Trophoblast cell (in vitro differentiated cells and primary cell): ENCODE measurements at regions not wholly inside any gene's neighbourhood (a gene's known extent, or its start where the extent isn't known, plus 50 kb on each side); places are given as distances from the start of the nearest gene placed in this dataset.
A peak's percentile ranks its signal among the peaks of the same experiment; 100 is the strongest.

ENCODE experiments used
- DNase-seq, 2 donors: peaks; one replicate each; pipeline ENCODE4 v3.0.0-alpha.2; 2016
- H2AFZ ChIP-seq: 2 replicates; pipeline ENCODE4 v1.6.1; 2013; ENCODE audit warnings: low read length, moderate library complexity, mild to moderate bottlenecking; ENCODE audit not compliant: insufficient read depth, poor library complexity
- H2AK5ac ChIP-seq: 2 replicates; pipeline ENCODE4 v1.6.1; 2013; ENCODE audit warnings: mild to moderate bottlenecking, low read length
- H2BK120ac ChIP-seq: 2 replicates; pipeline ENCODE4 v1.6.1; 2013; ENCODE audit warnings: low read length, mild to moderate bottlenecking, moderate library complexity; ENCODE audit not compliant: insufficient read depth, poor library complexity
- H2BK12ac ChIP-seq: 2 replicates; pipeline ENCODE4 v1.6.1; 2013; ENCODE audit warnings: mild to moderate bottlenecking, low read length, moderate library complexity
- H2BK5ac ChIP-seq: 2 replicates; pipeline ENCODE4 v1.6.1; 2013; ENCODE audit warnings: low read length, low read depth, moderate library complexity, mild to moderate bottlenecking; ENCODE audit not compliant: poor library complexity
- H3K14ac ChIP-seq: 2 replicates; pipeline ENCODE4 v1.6.1; 2013; ENCODE audit warnings: mild to moderate bottlenecking, low read length
- H3K18ac ChIP-seq: 2 replicates; pipeline ENCODE4 v1.6.1; 2013; ENCODE audit warnings: mild to moderate bottlenecking, low read length
- H3K23ac ChIP-seq: 2 replicates; pipeline ENCODE4 v1.6.1; 2013; ENCODE audit warnings: low read length
- H3K27ac ChIP-seq: 2 replicates; pipeline ENCODE4 v1.5.1; 2013; ENCODE audit warnings: low read depth, mild to moderate bottlenecking, inconsistent platforms, low read length, moderate library complexity
- H3K27me3 ChIP-seq: 2 replicates; pipeline ENCODE4 v1.6.1; 2013; ENCODE audit warnings: inconsistent platforms, mild to moderate bottlenecking, low read length, moderate library complexity; ENCODE audit not compliant: insufficient read depth
- H3K36me3 ChIP-seq, 2 experiments: 1 replicate in 1 of 2; 2 replicates in 1 of 2; pipeline ENCODE4 v1.6.1; 2013; ENCODE audit warnings: low read length in 2 of 2, mild to moderate bottlenecking in 2 of 2, moderate library complexity in 1 of 2; ENCODE audit not compliant: insufficient read depth in 2 of 2, control insufficient read depth in 1 of 2
- H3K4ac ChIP-seq: 2 replicates; pipeline ENCODE4 v1.6.1; 2013; ENCODE audit warnings: low read depth, mild to moderate bottlenecking, low read length, moderate library complexity
- H3K4me1 ChIP-seq, 2 experiments: 1 replicate in 1 of 2; 2 replicates in 1 of 2; pipeline ENCODE4 v1.6.1; 2013; ENCODE audit warnings: low read length in 2 of 2, mild to moderate bottlenecking in 2 of 2, moderate library complexity in 1 of 2; ENCODE audit not compliant: insufficient read depth in 2 of 2, control insufficient read depth in 1 of 2
- H3K4me2 ChIP-seq: 2 replicates; pipeline ENCODE4 v1.6.1; 2013; ENCODE audit warnings: inconsistent platforms, mild to moderate bottlenecking, low read length, moderate library complexity
- H3K4me3 ChIP-seq: 2 replicates; pipeline ENCODE4 v1.5.1; 2013; ENCODE audit warnings: mild to moderate bottlenecking, low read depth, low read length, inconsistent platforms
- H3K79me1 ChIP-seq: one replicate; pipeline ENCODE4 v1.6.1; 2013; ENCODE audit warnings: low read length
- H3K79me2 ChIP-seq: 2 replicates; pipeline ENCODE4 v1.6.1; 2013; ENCODE audit warnings: low read length, mild to moderate bottlenecking; ENCODE audit not compliant: control insufficient read depth, insufficient read depth, poor library complexity
- H3K9ac ChIP-seq: 2 replicates; pipeline ENCODE4 v1.6.1; 2013; ENCODE audit warnings: mild to moderate bottlenecking, low read length
- H3K9me3 ChIP-seq: 2 replicates; pipeline ENCODE4 v1.6.1; 2013; ENCODE audit warnings: low read depth, mild to moderate bottlenecking, control low read depth, inconsistent platforms, low read length; ENCODE audit not compliant: insufficient read depth
- H4K12ac ChIP-seq: 2 replicates; pipeline ENCODE4 v1.6.1; 2013; ENCODE audit warnings: low read depth, mild to moderate bottlenecking, low read length, moderate library complexity
- H4K8ac ChIP-seq: 2 replicates; pipeline ENCODE4 v1.6.1; 2013; ENCODE audit warnings: low read depth, mild to moderate bottlenecking, low read length, moderate library complexity
- H4K91ac ChIP-seq: one replicate; pipeline ENCODE4 v1.6.1; 2013; ENCODE audit warnings: low read depth, mild to moderate bottlenecking, low read length, moderate library complexity
- WGBS: extraction: QIAGEN DNeasy Blood & Tissue Kit; methylation state at CpG from one replicate; pipeline ENCODE4 v1.1.7; 2013; ENCODE audit warnings: missing lambda C conversion rate; ENCODE audit not compliant: insufficient read length, insufficient coverage; ENCODE audit errors: extremely low coverage; 5-methylcytosine and 5-hydroxymethylcytosine counted together

DNA sequence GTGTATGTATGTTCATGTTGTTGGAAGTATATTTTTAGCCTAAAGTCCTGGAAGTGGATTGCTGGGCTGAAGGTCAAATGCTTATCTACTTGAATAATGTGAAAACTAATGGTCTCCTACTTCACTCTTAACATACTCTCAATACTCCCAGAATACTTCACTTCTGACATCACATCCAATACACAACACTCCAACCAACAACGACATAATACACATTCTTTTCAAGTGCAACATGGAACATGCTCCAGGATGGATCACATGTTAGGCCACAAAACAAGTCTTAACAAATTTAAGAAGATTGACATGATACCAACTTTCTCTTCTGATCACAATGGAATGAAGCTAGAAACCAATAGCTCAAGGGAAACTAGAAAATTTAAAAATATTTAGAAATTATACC is 126.9 kb upstream of the ADCY1 start:
- no peaks in the 10 kb centered on the region for H3K4me1 ChIP-seq
- H2AK5ac ChIP-seq: no peak overlapping the region
- no peak overlapping the region for H2AFZ ChIP-seq
- H3K9ac ChIP-seq: no peak overlapping the region
- H3K23ac ChIP-seq: no peak overlapping the region
- no peak overlapping the region for H2BK5ac ChIP-seq
- no peak overlapping the region for H3K4ac ChIP-seq
- H3K9me3 ChIP-seq: no peaks in the 10 kb centered on the region
- no peak overlapping the region for H3K4me3 ChIP-seq
- H2BK12ac ChIP-seq: no peak overlapping the region
- no peak overlapping the region for H4K12ac ChIP-seq
- no peaks in the 10 kb centered on the region for H3K79me2 ChIP-seq
- no peak overlapping the region for H2BK120ac ChIP-seq
- peak; percentile 4 to 83 for DNase-seq
- no peak overlapping the region for H3K4me2 ChIP-seq
- no peak overlapping the region for H4K8ac ChIP-seq
- H3K27me3 ChIP-seq: no peaks in the 10 kb centered on the region
- H4K91ac ChIP-seq: no peak overlapping the region
- no peak overlapping the region for H3K27ac ChIP-seq
- no peaks in the 10 kb centered on the region for H3K79me1 ChIP-seq
- no peak overlapping the region for H3K14ac ChIP-seq
- no peaks in the 10 kb centered on the region for H3K36me3 ChIP-seq
- no CpG with 5 or more reads among the region's 1 CpG for WGBS
- H3K18ac ChIP-seq: no peak overlapping the region

DNA sequence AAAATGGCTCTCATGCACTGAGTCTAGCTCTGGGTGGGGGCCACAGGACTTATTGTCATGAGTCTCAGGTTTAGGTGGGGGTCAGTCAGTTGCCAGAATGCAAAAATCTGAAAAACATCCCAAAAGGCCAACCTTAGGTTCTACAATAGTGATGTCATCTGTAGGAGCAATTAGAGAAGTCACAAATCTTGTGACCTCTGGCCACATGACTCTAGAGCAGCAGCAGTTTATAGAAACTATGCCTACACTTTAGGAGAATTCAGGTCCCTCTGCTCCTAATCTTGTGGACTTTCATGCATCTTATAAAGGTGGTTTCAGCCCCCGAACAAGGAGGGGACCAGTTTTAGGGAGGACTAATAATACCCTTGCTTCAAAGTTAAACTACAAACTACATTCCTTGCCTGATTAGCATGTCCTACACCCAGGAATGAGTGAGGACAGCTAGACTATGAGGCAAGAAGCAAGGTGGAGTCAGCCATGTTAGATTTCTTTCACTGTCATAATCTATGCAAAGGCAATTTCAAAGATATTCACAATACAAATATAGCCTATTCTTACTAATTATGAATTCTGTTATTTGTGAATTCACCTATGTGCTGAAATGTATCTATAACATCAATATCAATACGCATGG is 123.5 kb upstream of the ADCY1 start:
- H3K18ac ChIP-seq: no peak overlapping the region
- H3K79me2 ChIP-seq: no peaks in the 10 kb centered on the region
- WGBS: no CpG with 5 or more reads among the region's 2 CpGs
- H3K79me1 ChIP-seq: no peaks in the 10 kb centered on the region
- DNase-seq: no peak
- H3K9ac ChIP-seq: no peak overlapping the region
- no peak overlapping the region for H3K4me3 ChIP-seq
- H3K36me3 ChIP-seq: no peaks in the 10 kb centered on the region
- H4K8ac ChIP-seq: no peak overlapping the region
- H4K91ac ChIP-seq: no peak overlapping the region
- H3K4me2 ChIP-seq: no peak overlapping the region
- no peak overlapping the region for H2BK120ac ChIP-seq
- H2AK5ac ChIP-seq: no peak overlapping the region
- H2BK5ac ChIP-seq: no peak overlapping the region
- no peaks in the 10 kb centered on the region for H3K27me3 ChIP-seq
- H2AFZ ChIP-seq: no peak overlapping the region
- no peak overlapping the region for H2BK12ac ChIP-seq
- no peak overlapping the region for H3K27ac ChIP-seq
- H3K9me3 ChIP-seq: no peaks in the 10 kb centered on the region
- no peak overlapping the region for H3K4ac ChIP-seq
- H4K12ac ChIP-seq: no peak overlapping the region
- H3K23ac ChIP-seq: no peak overlapping the region
- H3K14ac ChIP-seq: no peak overlapping the region
- H3K4me1 ChIP-seq: no peaks in the 10 kb centered on the region

DNA sequence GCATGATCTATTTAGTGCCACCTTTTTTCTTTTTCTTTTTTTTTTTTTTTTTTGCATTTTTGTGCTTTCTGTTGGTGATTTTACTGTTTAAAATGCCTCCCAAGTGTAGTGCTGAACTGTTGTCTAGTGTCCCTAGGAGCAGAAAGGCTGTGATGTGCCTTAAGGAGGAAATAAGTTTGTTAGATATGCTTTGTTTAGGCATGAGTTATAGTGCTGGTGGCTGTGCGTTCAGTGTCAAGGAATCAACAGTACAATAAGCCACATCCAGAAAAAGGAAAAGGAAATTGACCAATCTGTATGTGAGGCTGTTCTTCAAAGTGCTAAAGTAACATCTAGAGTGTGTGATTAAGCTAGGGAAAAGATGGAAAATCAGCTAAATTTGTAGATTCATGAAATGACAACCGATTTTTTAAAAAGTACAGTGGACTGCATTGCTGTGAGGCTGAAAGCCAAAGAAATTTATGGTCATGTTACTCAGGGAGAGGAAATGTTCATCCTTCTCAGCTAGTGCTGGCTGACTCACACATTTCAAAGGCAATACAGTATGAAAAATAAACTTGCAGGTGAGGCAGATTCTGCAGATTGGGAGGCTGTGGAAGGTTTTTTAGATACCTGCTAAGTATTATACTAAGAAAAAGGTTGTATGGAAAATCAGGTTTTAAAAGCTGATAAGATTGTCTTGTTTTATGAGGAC is 122.7 kb upstream of the ADCY1 start:
- Histone ChIP-seq H3K4me2 (no peak overlapping the region), H2BK5ac (no peak overlapping the region), H3K27me3 (no peaks in the 10 kb centered on the region), H4K12ac (no peak overlapping the region), H3K14ac (no peak overlapping the region), H3K36me3 (no peaks in the 10 kb centered on the region), H3K4ac (no peak overlapping the region), H2AFZ (no peak overlapping the region), H3K9me3 (no peaks in the 10 kb centered on the region), H2BK12ac (no peak overlapping the region), H4K8ac (no peak overlapping the region), H3K4me3 (no peak overlapping the region), H3K23ac (no peak overlapping the region), H2BK120ac (no peak overlapping the region), H4K91ac (no peak overlapping the region), H3K4me1 (no peaks in the 10 kb centered on the region), H3K79me1 (no peaks in the 10 kb centered on the region), H3K27ac (no peak overlapping the region), H2AK5ac (no peak overlapping the region), H3K79me2 (no peaks in the 10 kb centered on the region), H3K18ac (no peak overlapping the region), H3K9ac (no peak overlapping the region)
- no peak for DNase-seq
- WGBS: no CpG with 5 or more reads among the region's 2 CpGs

DNA sequence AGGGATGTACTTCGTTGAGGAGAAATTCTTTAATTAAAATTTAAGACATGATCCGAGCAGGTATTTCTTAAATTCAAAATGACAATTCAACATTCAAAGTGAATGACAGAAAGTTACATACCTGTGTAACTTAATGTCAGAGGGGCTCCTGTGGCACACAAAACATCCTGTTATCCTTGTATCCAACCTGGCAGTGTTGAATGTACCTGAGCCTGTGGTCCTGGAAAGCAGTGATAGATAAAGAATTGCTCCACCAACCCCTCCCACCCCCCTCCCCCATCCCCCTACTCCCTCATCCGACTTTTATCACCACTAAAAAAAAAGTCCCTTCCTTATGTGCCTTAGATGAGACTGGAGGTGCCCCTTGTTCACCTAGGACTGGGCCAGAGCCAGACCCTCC is 119.4 kb upstream of the ADCY1 start:
- H3K4me3 ChIP-seq: no peak overlapping the region

More for the DNA sequence above, 119.4 kb upstream of the ADCY1 start:
- no peak for DNase-seq
- WGBS: no CpG with 5 or more reads among the region's 3 CpGs
- no peaks in the 10 kb centered on the region for H3K27me3 ChIP-seq
- no peak overlapping the region for H4K91ac ChIP-seq
- H2AFZ ChIP-seq: no peak overlapping the region
- no peaks in the 10 kb centered on the region for H3K4me1 ChIP-seq
- H2BK12ac ChIP-seq: no peak overlapping the region
- H3K9ac ChIP-seq: no peak overlapping the region
- no peaks in the 10 kb centered on the region for H3K79me1 ChIP-seq
- H3K9me3 ChIP-seq: no peaks in the 10 kb centered on the region
- H4K12ac ChIP-seq: no peak overlapping the region
- no peak overlapping the region for H3K27ac ChIP-seq
- H2AK5ac ChIP-seq: no peak overlapping the region
- H2BK5ac ChIP-seq: no peak overlapping the region
- H4K8ac ChIP-seq: no peak overlapping the region
- no peaks in the 10 kb centered on the region for H3K36me3 ChIP-seq
- no peak overlapping the region for H3K4me2 ChIP-seq
- no peak overlapping the region for H3K14ac ChIP-seq
- H3K4ac ChIP-seq: no peak overlapping the region
- H3K23ac ChIP-seq: no peak overlapping the region
- no peak overlapping the region for H2BK120ac ChIP-seq
- H3K79me2 ChIP-seq: no peaks in the 10 kb centered on the region
- H3K18ac ChIP-seq: no peak overlapping the region
